ENCODE measurements at regions not wholly inside any gene's neighbourhood (a gene's known extent, or its start where the extent isn't known, plus 50 kb on each side); places are given as distances from the start of the nearest gene placed in this dataset.

- H3K36me3 ChIP-seq: no peaks in the 10 kb centered on the region
- H4K20me1 ChIP-seq: no peaks in the 10 kb centered on the region
- no peaks in the 10 kb centered on the region for H3K27me3 ChIP-seq
These were observed 618.4 kb downstream of the BCL11A start for GRCh38 chr2:59935005-59935404.

DNA sequence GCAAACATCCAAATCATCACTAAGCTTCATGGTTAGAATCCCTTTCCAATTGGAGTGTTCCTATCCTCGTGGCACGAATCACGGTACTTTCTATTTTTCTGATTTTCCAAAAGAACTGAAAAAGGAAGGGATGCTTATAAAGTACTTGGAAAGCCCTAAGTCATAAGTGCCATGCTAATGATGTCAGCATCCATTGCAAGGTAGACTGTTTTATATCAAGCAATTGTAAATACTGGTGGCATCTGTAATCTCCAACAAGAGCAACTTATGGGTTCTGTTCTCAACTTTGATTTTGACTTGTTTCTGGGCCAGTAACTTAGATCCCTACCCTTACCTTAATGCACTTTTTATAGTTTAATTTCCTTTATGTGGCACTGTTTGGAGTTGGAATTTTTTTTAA, 619.5 kb downstream of the BCL11A start:
- TF ChIP-seq Cebpa-rat (IDR thresholded peaks at IDR 0.05): no peak
- Histone ChIP-seq H3K36me3 (no peaks in the 10 kb centered on the region), H4K20me1 (no peaks in the 10 kb centered on the region), H3K27ac (no peak overlapping the region), H3K4me1 (peaks cover 13% of the 10 kb centered on the region; the same call in 1 of the 2 replicates), H3K4me3 (no peak overlapping the region), H3K27me3 (no peaks in the 10 kb centered on the region), H3K4me2 (no peak overlapping the region), H3K9ac (no peak overlapping the region), H3K9me3 (no peaks in the 10 kb centered on the region)

More at GRCh38 chr2:59935005-59935404, 618.4 kb downstream of the BCL11A start:
- Histone ChIP-seq H3K9ac (no peak overlapping the region), H3K4me1 (peaks cover 13% of the 10 kb centered on the region; the same call in 1 of the 2 replicates), H3K9me3 (no peaks in the 10 kb centered on the region), H3K27ac (no peak overlapping the region), H3K4me2 (no peak overlapping the region), H3K4me3 (no peak overlapping the region)
- no peak for TF ChIP-seq Cebpa-rat (IDR thresholded peaks at IDR 0.05)

- Histone ChIP-seq H3K27me3 (no peaks in the 10 kb centered on the region), H3K4me1 (peaks cover 5% of the 10 kb centered on the region; the same call in 1 of the 2 replicates), H3K27ac (no peak overlapping the region), H3K9ac (no peak overlapping the region), H3K9me3 (no peaks in the 10 kb centered on the region), H4K20me1 (no peaks in the 10 kb centered on the region), H3K4me3 (no peak overlapping the region), H3K36me3 (no peaks in the 10 kb centered on the region), H3K4me2 (no peak overlapping the region)
- no peak for TF ChIP-seq Cebpa-rat (IDR thresholded peaks at IDR 0.05)
These were observed 621.1 kb downstream of the BCL11A start for GRCh38 chr2:59932341-59932740.

DNA sequence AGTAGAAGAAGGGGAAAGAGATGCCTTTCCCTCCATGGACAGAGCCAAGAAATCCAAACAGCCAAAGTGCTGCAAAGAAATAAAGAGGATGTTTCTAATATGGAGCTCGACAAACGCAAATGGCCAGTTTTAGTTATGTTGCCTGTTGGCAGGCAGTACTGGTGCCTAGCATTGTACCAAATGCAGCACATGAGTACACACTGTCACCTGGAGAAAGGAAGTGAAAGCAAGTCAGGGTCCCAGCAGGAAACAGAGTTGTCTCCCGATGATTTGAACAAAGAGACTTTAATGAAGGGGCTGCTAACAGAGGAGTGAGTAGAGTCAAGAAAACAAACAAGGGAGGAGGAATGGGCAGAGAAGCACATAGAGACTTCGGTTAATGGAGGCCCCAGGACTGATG, 623.0 kb downstream of the BCL11A start:
- H3K27ac ChIP-seq: no peak overlapping the region
- no peaks in the 10 kb centered on the region for H3K36me3 ChIP-seq
- no peaks in the 10 kb centered on the region for H4K20me1 ChIP-seq
- no peak overlapping the region for H3K4me3 ChIP-seq
- no peak overlapping the region for H3K4me2 ChIP-seq
- no peak overlapping the region for H3K9ac ChIP-seq
- no peaks in the 10 kb centered on the region for H3K9me3 ChIP-seq
- H3K4me1 ChIP-seq: peaks cover 5% of the 10 kb centered on the region; the same call in 1 of the 2 replicates
- TF ChIP-seq Cebpa-rat (IDR thresholded peaks at IDR 0.05): no peak
- H3K27me3 ChIP-seq: no peaks in the 10 kb centered on the region

DNA sequence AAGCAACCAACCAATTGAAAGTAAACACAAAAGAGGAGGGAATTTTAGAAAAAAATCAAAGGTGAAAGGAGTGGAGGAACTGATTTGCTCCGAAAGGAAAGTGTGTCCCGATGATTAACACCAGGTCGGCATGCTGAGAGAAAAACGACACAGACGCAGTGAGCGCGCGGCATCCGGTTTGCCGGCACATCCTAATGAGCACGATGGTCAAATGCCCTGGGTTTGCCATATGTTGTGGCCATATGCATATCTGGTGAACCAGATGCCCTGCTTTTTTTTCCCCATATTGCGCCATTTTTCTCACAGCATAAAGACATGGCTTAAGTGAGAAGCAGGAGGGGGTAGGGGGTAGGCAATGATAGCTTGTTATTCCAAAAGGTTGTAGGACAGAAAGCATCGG, 626.7 kb downstream of the BCL11A start:
- H3K4me1 ChIP-seq: peaks cover 5% of the 10 kb centered on the region; the same call in 1 of the 2 replicates
- TF ChIP-seq Cebpa-rat (IDR thresholded peaks at IDR 0.05): no peak
- no peak overlapping the region for H3K4me2 ChIP-seq
- H3K9me3 ChIP-seq: no peaks in the 10 kb centered on the region
- no peaks in the 10 kb centered on the region for H3K27me3 ChIP-seq
- H3K36me3 ChIP-seq: no peaks in the 10 kb centered on the region
- no peak overlapping the region for H3K9ac ChIP-seq
- no peak overlapping the region for H3K4me3 ChIP-seq
- no peaks in the 10 kb centered on the region for H4K20me1 ChIP-seq
- H3K27ac ChIP-seq: no peak overlapping the region

GRCh38 chr2:59925321-59925720, 628.1 kb downstream of the BCL11A start:
- no peak overlapping the region for H3K4me3 ChIP-seq
- no peaks in the 10 kb centered on the region for H3K27me3 ChIP-seq
- H3K27ac ChIP-seq: no peak overlapping the region
- H3K36me3 ChIP-seq: no peaks in the 10 kb centered on the region
- H3K9me3 ChIP-seq: no peaks in the 10 kb centered on the region
- no peak overlapping the region for H3K4me2 ChIP-seq
- TF ChIP-seq Cebpa-rat (IDR thresholded peaks at IDR 0.05): no peak
- no peak overlapping the region for H3K9ac ChIP-seq
- peaks cover under 1% of the 10 kb centered on the region; the same call in 1 of the 2 replicates for H3K4me1 ChIP-seq
- H4K20me1 ChIP-seq: no peaks in the 10 kb centered on the region

DNA sequence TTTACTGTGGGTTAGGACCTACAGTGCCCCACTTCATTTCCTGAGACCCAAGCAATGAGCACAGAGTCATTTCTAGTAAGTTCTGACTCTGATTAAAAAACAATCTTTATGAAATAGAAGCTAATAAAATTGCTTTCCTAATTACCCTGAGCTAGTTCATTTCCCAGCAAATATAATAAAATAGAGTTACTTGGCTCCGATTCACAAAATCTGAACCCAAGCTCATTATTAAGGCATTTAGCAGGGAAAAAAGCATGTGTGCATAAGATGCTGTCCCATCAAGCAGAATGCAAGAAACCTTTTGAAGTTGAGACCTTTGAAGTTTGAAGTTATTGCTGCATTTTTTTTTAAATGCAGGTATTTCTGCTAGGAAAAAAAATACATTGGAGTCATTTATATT, 629.1 kb downstream of the BCL11A start:
- H3K4me3 ChIP-seq: no peak overlapping the region
- TF ChIP-seq Cebpa-rat (IDR thresholded peaks at IDR 0.05): no peak
- H3K4me1 ChIP-seq: no peaks in the 10 kb centered on the region
- no peak overlapping the region for H3K4me2 ChIP-seq
- H4K20me1 ChIP-seq: no peaks in the 10 kb centered on the region
- no peak overlapping the region for H3K27ac ChIP-seq
- no peaks in the 10 kb centered on the region for H3K27me3 ChIP-seq
- no peaks in the 10 kb centered on the region for H3K9me3 ChIP-seq
- no peak overlapping the region for H3K9ac ChIP-seq
- no peaks in the 10 kb centered on the region for H3K36me3 ChIP-seq

- H3K9me3 ChIP-seq: no peaks in the 10 kb centered on the region
- H3K4me3 ChIP-seq: no peak overlapping the region
- no peaks in the 10 kb centered on the region for H4K20me1 ChIP-seq
- no peaks in the 10 kb centered on the region for H3K36me3 ChIP-seq
- H3K4me1 ChIP-seq: no peaks in the 10 kb centered on the region
- no peak overlapping the region for H3K9ac ChIP-seq
- no peak overlapping the region for H3K27ac ChIP-seq
- H3K4me2 ChIP-seq: no peak overlapping the region
- no peak for TF ChIP-seq Cebpa-rat (IDR thresholded peaks at IDR 0.05)
- H3K27me3 ChIP-seq: no peaks in the 10 kb centered on the region
These were observed 631.0 kb downstream of the BCL11A start for GRCh38 chr2:59922450-59922849.

DNA sequence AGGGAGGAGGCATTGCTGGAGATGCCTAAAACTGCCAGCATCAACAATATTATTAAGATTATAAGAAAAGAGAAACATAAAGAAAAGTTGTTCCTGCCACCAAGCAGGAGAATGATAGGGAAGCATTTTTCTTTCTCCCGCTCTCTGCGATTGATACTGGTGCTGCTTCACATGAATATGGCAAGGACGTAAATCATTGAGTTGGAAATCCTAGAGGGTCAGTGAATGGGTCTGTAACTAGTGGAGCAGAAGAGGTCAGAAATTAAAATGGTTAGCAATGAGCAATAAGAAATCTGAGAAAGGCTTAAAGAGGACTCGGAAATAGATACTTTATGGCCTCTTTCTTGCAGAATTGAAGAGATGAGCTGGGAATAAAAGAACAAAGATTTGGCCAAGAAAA, 631.7 kb downstream of the BCL11A start:
- Histone ChIP-seq H3K4me1 (no peaks in the 10 kb centered on the region), H3K27me3 (no peaks in the 10 kb centered on the region), H3K4me2 (no peak overlapping the region), H3K4me3 (no peak overlapping the region), H3K36me3 (no peaks in the 10 kb centered on the region), H3K9me3 (no peaks in the 10 kb centered on the region), H3K9ac (no peak overlapping the region), H4K20me1 (no peaks in the 10 kb centered on the region), H3K27ac (no peak overlapping the region)
- TF ChIP-seq Cebpa-rat (IDR thresholded peaks at IDR 0.05): no peak

- H3K4me1 ChIP-seq: no peaks in the 10 kb centered on the region
- no peaks in the 10 kb centered on the region for H3K9me3 ChIP-seq
- H3K4me2 ChIP-seq: no peak overlapping the region
- no peaks in the 10 kb centered on the region for H3K27me3 ChIP-seq
- TF ChIP-seq Cebpa-rat (IDR thresholded peaks at IDR 0.05): no peak
- no peaks in the 10 kb centered on the region for H4K20me1 ChIP-seq
- no peak overlapping the region for H3K4me3 ChIP-seq
- H3K27ac ChIP-seq: no peak overlapping the region
- H3K36me3 ChIP-seq: no peaks in the 10 kb centered on the region
- H3K9ac ChIP-seq: no peak overlapping the region
These were observed 632.5 kb downstream of the BCL11A start for GRCh38 chr2:59920961-59921360.

- H4K20me1 ChIP-seq: no peaks in the 10 kb centered on the region
- H3K36me3 ChIP-seq: no peaks in the 10 kb centered on the region
- no peak overlapping the region for H3K4me3 ChIP-seq
- H3K9ac ChIP-seq: no peak overlapping the region
- H3K27ac ChIP-seq: no peak overlapping the region
- no peak for TF ChIP-seq Cebpa-rat (IDR thresholded peaks at IDR 0.05)
- no peak overlapping the region for H3K4me2 ChIP-seq
- H3K27me3 ChIP-seq: no peaks in the 10 kb centered on the region
- no peaks in the 10 kb centered on the region for H3K4me1 ChIP-seq
- no peaks in the 10 kb centered on the region for H3K9me3 ChIP-seq
These were observed 633.1 kb downstream of the BCL11A start for GRCh38 chr2:59920307-59920706.
